RWPE2 (cell line): ENCODE measurements at regions not wholly inside any gene's neighbourhood (a gene's known extent, or its start where the extent isn't known, plus 50 kb on each side); places are given as distances from the start of the nearest gene placed in this dataset.

Source experiments
- ATAC-seq: fragments of 200-7000 bp; cut with Tn5 transposase; 3 replicates; pipeline ENCODE4 v1.9.1; 2021; ENCODE audit warnings: low read depth
- DNase-seq: peaks from one replicate; pipeline ENCODE4 v3.0.0-alpha.2; 2020; ENCODE audit warnings: low spot score
- H3K27ac ChIP-seq: fragments of 450-650 bp; 2 replicates; pipeline ENCODE4 v1.5.1; 2017; ENCODE audit warnings: mild to moderate bottlenecking; ENCODE audit not compliant: poor library complexity, severe bottlenecking
- H3K27me3 ChIP-seq: fragments of 250-450 bp; sonication (Bioruptor Pico); 2 replicates; pipeline ENCODE4 v1.5.1; 2021; ENCODE audit warnings: mild to moderate bottlenecking, moderate library complexity; ENCODE audit not compliant: insufficient read depth, poor library complexity, severe bottlenecking
- H3K36me3 ChIP-seq: fragments of 250-450 bp; sonication (Bioruptor Pico); 2 replicates; pipeline ENCODE4 v1.5.1; 2020; ENCODE audit warnings: low read depth, mild to moderate bottlenecking, moderate library complexity
- H3K4me1 ChIP-seq: fragments of 250-450 bp; sonication (Bioruptor Pico); 2 replicates; pipeline ENCODE4 v1.5.1; 2021; ENCODE audit warnings: mild to moderate bottlenecking, moderate library complexity; ENCODE audit not compliant: insufficient read depth, poor library complexity, severe bottlenecking
- H3K4me3 ChIP-seq: fragments of 250-450 bp; sonication (Bioruptor Pico); 2 replicates; pipeline ENCODE4 v1.5.1; 2021; ENCODE audit warnings: mild to moderate bottlenecking, moderate library complexity; ENCODE audit not compliant: severe bottlenecking
- H3K9me3 ChIP-seq: fragments of 250-450 bp; sonication (Bioruptor Pico); 2 replicates; pipeline ENCODE4 v1.5.1; 2021; ENCODE audit warnings: mild to moderate bottlenecking, moderate library complexity; ENCODE audit not compliant: severe bottlenecking
- TF ChIP-seq, protein P1 (sequence below): fragments of 450-650 bp; IDR thresholded peaks from one replicate; pipeline ENCODE4 v1.5.1; 2017; ENCODE audit warnings: mild to moderate bottlenecking, moderate library complexity; ENCODE audit not compliant: poor library complexity, severe bottlenecking

DNA sequence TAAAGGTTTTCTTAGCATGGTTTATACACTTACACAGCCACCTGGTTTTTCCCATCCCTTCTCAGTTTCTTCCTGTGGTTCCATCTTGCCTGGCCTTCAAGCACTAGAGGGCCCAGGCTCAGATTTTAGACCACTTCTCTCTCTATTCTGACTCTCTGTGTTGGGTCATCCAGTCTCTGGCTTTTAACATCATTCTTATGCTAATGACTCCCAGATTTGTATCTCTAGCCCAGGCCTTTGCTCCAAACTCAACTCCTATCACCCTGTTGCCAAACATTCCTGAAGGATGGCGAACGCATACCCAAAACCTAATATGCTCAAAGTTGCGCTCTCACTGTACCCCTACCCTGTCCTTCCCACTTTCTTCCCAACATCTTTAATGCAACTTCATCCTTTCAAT is 135.1 kb downstream of the SPATA19 start:
- H3K36me3 ChIP-seq, result no peaks in the 10 kb centered on the region

GRCh38 chr11:133708547-133709051 is 136.7 kb downstream of the SPATA19 start:
- no peaks in the 10 kb centered on the region for H3K36me3 ChIP-seq
- H3K4me3 ChIP-seq, result no peak overlapping the region
- DNase-seq, result no peak
- H3K27me3 ChIP-seq, result no peaks in the 10 kb centered on the region
- H3K4me1 ChIP-seq, result no peaks in the 10 kb centered on the region
- TF ChIP-seq, protein P1, sequence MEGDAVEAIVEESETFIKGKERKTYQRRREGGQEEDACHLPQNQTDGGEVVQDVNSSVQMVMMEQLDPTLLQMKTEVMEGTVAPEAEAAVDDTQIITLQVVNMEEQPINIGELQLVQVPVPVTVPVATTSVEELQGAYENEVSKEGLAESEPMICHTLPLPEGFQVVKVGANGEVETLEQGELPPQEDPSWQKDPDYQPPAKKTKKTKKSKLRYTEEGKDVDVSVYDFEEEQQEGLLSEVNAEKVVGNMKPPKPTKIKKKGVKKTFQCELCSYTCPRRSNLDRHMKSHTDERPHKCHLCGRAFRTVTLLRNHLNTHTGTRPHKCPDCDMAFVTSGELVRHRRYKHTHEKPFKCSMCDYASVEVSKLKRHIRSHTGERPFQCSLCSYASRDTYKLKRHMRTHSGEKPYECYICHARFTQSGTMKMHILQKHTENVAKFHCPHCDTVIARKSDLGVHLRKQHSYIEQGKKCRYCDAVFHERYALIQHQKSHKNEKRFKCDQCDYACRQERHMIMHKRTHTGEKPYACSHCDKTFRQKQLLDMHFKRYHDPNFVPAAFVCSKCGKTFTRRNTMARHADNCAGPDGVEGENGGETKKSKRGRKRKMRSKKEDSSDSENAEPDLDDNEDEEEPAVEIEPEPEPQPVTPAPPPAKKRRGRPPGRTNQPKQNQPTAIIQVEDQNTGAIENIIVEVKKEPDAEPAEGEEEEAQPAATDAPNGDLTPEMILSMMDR, result no peak
- H3K27ac ChIP-seq, result no peak overlapping the region
- ATAC-seq, result no peak
- no peaks in the 10 kb centered on the region for H3K9me3 ChIP-seq

More for the DNA sequence above, 135.1 kb downstream of the SPATA19 start:
- ATAC-seq, result no peak
- no peak for DNase-seq
- Histone ChIP-seq H3K27me3 (no peaks in the 10 kb centered on the region), H3K27ac (no peak overlapping the region), H3K4me3 (no peak overlapping the region), H3K9me3 (no peaks in the 10 kb centered on the region), H3K4me1 (no peaks in the 10 kb centered on the region)
- TF ChIP-seq, protein P1, result no peak

DNA sequence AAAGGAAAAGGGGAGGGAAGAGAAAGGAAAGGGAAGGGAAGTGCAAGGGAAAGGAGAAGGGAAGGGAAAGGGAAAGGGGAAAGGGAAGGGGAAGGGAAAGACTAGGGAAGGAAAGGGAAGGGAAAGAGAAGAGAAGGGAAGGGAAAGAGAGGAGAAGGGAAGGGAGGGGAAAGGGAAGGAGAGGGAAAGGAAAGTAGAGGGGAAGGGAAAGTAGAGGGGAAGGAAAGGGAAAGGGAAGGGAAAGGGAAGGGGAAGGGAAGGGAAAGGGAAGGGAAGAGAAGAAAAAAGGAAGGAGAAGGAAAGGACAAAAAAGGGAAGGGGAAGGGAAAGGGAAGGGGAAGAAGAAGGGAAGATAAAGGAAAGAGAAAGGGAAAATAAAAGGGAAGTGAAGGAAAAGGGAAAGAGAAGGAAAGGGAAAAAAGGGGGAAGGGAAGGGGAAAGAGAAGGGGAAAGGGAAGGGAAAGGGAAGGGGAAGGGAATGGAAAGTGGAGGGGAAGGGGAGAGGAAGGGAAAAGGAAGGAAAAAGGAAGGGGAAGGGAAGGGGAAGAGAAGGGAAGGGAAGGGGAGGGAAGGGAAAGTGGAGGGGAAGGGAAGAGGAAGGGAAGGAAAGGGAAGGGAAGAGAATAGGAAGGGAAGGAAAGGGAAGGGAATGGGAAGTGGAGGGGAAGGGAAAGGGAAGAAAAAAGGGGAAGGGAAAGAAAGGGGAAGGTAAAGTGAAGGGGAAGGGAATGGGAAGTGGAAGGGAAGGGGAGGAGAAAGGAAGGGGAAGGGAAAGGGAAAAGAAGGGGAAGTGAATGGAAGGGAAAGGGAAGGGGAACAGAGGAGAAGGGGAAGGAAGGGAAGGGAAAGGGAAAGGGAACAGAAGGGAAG is 138.2 kb downstream of the SPATA19 start:
- H3K4me1 ChIP-seq, result no peaks in the 10 kb centered on the region
- H3K36me3 ChIP-seq, result no peaks in the 10 kb centered on the region
- no peak overlapping the region for H3K4me3 ChIP-seq
- no peaks in the 10 kb centered on the region for H3K9me3 ChIP-seq
- no peak for ATAC-seq
- no peaks in the 10 kb centered on the region for H3K27me3 ChIP-seq
- no peak for DNase-seq
- TF ChIP-seq, protein P1, result no peak
- no peak overlapping the region for H3K27ac ChIP-seq

DNA sequence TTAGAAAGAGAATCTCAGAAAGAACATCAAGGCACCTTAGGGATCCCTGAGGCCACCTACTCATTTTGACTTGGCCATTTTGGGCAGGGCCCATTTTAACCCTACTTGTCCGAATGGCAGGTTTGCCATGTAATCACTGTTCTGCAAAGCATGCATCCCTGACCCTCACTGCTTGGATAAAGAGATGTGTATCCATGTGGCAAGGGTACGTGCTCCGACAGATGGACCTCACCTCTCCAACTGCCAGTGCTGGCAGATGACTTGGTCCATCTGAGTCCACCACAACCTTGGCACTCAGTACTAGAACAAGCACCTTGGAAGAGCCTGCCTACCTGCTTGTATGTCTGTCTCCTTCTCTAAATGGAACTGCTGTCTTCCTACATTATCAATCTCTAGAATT is 139.4 kb downstream of the SPATA19 start:
- H3K4me3 ChIP-seq, result no peak overlapping the region
- H3K9me3 ChIP-seq, result no peaks in the 10 kb centered on the region
- ATAC-seq, result no peak
- no peak for DNase-seq
- no peaks in the 10 kb centered on the region for H3K36me3 ChIP-seq
- H3K27me3 ChIP-seq, result no peaks in the 10 kb centered on the region
- no peaks in the 10 kb centered on the region for H3K4me1 ChIP-seq
- H3K27ac ChIP-seq, result no peak overlapping the region
- TF ChIP-seq, protein P1, result no peak
